B cell (primary cell): ENCODE measurements at regions not wholly inside any gene's neighbourhood (a gene's known extent, or its start where the extent isn't known, plus 50 kb on each side); places are given as distances from the start of the nearest gene placed in this dataset.

Experiments
- EZH2 ChIP-seq: IDR thresholded peaks from 2 replicates; pipeline ENCODE4 v1.6.1; 2012; ENCODE audit warnings: borderline replicate concordance, low read depth, mild to moderate bottlenecking, moderate library complexity, low read length; ENCODE audit not compliant: insufficient read depth, poor library complexity, severe bottlenecking
- TF ChIP-seq, protein P1 (sequence below): fragments of 200-600 bp; IDR thresholded peaks from one replicate; pipeline ENCODE4 v1.8.0; 2022; ENCODE audit warnings: antibody characterized with exemption, mild to moderate bottlenecking

DNA sequence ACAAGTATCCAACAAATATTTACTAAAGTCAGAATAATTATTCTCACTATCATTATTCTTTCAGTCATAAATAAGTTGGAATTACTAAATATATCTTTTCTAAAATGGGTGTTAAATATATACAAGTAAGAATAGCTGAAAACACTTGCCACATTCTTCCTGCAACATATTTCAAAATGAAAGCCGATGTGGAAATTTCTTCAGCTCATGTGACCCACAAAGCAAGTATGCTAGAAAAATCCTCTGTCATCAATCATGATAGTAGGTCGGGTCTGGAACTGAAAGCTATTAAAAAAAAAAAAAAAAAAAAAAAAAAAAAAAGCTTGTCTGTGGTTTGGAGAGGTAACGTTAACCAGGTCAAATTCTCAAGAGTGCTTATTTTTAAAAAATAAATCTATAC lies 344.7 kb downstream of the NEBL start:
- TF ChIP-seq, protein P1, sequence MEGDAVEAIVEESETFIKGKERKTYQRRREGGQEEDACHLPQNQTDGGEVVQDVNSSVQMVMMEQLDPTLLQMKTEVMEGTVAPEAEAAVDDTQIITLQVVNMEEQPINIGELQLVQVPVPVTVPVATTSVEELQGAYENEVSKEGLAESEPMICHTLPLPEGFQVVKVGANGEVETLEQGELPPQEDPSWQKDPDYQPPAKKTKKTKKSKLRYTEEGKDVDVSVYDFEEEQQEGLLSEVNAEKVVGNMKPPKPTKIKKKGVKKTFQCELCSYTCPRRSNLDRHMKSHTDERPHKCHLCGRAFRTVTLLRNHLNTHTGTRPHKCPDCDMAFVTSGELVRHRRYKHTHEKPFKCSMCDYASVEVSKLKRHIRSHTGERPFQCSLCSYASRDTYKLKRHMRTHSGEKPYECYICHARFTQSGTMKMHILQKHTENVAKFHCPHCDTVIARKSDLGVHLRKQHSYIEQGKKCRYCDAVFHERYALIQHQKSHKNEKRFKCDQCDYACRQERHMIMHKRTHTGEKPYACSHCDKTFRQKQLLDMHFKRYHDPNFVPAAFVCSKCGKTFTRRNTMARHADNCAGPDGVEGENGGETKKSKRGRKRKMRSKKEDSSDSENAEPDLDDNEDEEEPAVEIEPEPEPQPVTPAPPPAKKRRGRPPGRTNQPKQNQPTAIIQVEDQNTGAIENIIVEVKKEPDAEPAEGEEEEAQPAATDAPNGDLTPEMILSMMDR: no peak
- no peak for TF ChIP-seq EZH2
